ENCODE measurements at regions not wholly inside any gene's neighbourhood (a gene's known extent, or its start where the extent isn't known, plus 50 kb on each side); places are given as distances from the start of the nearest gene placed in this dataset.

DNA sequence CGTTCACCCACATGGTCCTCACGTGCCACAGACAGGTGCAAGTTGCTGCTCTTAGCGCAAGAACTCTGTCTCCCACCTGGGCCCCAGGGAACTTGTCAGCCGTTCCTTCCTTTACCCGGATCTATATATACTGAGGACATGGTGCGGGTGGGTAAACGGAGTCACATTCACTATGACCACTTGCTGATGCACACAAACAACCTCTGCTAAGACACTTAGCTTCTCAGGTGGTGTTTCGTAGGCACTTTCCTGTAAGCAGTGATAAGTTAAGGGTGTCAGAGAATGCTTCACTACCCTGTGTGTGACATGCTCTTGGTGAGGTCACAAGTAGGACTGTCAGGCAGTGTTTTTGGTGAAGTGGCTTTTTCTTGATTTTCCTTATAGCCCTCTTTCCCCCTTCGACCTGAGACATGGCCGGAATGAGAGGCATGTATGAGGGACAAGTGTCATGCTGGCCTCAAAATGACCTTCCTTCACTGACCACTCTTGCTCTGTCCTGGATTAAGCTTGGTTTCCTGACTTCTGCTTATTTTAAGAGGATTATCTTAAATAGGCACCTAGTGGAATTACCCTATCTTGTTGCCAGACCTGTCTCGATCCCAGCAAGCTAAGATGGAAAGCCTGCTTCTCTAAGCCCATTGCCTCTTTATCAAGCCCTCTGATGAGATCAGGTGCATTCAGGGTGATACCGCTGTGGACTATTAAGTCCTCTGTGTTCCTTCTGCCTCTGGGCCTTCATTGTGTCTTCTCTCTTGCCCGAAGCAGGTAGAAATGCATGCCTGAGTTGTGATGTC is 97.1 kb upstream of the CELF4 start:
- DNase-seq: no peak

DNA sequence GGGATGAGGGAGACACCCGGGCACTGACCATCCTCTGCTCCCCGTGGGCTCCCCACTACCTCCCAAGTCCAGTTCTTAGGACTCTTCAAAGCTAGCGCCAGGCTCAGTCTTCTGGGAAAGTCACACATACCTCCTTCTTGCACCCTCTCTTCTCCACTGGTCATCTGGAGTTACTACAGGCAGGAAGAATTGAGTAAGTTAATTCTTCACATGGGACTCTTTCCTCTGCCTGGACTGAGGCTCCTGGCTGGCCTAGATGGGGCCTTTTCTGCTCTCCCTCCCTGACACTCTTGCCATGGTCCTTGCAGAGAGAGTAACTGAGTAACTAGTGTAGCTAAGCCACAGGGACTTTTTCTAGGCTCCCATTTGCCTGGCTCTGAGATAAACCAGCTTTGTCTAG is 96.5 kb upstream of the CELF4 start:
- no peak for DNase-seq

DNA sequence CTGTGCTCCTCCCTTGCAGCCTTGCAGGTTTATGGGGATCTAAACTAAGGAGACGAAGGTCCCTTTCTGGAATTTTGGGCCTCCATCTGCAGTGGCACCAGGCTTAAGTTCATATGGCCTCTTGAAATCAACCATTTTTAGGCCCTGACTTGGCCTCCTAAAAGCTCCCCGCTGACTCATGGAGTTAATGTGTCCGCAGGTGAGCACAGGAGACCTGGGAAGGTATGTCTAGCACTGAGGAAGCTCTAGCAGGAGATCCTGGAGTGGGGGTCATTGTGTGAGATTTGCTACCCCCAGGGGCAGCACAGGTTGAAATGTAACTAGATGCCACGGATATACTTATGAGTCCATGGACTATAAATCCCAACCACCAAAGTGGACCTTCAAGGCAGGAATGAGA is 95.9 kb upstream of the CELF4 start:
- no peak for DNase-seq

DNA sequence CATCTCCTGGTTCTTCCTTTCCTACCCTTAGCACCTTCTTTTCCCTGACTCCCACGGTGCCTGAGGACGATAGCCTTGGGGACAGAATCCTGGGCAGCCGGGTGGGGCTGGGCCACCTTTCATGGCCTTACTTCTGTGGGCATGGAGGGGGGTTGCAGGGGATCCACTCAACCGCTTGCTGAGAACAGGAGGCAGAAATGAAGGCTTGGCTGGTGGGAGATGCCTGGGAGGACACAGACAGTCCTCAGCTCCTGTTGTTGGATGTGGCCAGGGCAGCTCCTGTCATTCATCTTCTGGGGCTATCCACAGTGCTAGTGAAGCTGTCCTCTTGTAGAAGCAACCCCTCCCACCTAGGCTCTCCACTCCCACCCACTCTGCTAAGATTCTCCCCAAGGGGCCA is 95.5 kb upstream of the CELF4 start:
- no peak for DNase-seq

DNA sequence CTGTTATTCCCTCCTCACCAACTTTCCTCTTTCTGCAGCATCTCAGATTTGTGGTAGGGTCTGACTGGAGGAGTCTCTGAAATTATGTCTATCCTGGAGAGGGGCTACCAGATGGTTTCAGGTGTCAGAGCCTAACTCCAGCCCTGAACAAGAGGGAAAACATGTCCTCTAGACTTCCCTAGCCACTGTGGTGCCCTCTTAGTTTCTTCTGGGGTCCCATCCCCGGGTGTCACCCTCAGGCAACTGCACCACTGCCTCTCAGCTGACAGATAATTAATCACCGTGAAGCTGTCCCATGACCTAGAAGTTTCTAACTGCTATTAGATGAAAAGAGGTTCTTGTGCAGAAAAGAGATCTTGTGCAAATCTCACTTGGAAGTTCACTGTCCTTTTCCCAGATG is 95.1 kb upstream of the CELF4 start:
- DNase-seq: no peak

DNA sequence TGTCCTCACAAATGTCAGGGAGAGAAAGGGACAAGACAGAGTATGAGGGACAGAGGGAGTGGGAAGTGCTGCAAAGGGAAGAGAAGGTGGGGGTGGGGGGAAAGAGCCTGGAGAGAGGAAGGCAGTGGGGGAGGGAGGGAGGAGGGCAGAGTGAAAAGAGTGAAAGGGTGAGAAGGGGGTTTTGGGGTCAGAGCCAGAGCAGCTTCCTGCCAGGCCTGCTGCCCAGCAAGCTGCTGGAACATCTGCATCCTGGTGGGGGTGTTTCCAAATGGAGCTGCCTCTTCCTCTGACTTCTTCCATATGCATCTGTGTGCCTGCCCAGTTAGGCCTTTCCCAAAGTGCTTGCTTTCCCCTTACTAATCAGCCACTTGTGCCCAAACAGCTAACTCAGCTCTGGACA is 94.3 kb upstream of the CELF4 start:
- no peak for DNase-seq

- no peak for DNase-seq
These were observed 93.3 kb upstream of the CELF4 start for GRCh38 chr18:37658894-37659293.

DNA sequence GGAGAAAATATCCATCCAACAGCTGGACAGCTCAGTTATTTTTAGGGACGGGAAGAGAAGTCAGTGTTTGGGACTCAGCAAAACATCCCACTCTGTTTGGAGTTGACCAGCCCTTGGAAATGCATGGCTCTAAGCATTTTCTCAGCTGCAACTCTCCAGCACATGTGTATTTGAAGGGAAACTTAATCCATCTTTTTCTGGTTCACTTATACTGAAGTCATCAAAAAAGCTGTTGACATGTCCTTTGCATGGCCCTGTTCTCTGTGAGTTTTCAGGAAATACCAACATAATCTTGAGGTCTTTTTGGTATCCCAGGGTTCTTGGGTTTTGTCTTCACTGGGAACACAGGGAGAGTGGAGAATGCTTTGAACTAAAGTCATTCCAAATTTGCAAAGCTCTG is 91.9 kb upstream of the CELF4 start:
- DNase-seq: no peak

DNA sequence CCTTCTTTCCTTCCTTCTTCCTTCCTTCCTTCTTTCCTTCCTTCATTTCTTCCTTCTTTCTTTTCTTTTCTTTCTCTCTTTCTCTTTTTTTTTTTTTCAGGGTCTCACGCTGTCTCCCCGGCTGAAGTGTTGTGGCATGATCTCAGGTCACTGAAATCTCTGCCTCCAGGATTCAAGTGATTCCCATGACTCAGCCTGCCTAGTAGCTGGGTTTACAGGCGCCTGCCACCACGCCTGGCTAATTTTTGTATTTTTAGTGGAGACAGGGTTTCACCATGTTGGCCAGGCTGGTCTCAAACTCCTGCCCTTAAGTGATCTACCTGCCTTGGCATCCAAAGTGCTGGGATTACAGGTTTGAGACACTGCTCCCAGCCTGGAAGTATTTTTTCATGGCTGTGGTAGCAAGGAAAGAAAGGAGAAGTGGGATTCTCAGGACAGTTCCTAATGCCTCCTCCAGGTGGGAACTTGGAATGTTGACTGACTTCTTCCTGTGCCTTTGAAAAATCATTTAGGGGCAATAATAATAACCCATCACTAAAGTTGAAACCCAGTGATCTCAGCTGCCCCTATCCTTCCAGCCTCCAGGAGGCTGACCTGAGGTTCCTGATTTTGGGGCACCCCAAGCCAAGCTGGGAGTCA is 89.3 kb upstream of the CELF4 start:
- DNase-seq: no peak

DNA sequence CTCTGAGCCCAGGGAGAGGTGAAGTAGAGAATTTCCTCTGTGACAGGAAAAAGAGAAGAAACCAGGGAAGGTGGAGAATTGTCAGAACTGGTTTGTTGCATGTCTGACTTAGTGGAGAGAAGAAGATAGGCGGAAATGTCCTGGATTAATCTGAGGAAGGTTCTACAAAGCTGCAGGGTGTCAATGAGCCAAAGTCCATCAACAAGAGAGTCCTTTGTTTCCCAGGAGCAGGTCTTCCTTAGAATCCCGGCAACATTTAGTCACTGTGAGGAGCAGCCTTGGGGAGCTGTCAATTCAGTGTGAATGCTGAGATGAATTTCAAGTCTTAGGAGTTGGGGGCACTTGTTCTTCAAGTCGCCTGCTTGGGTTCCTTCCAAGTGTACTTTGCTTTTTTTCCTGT is 88.4 kb upstream of the CELF4 start:
- no peak for DNase-seq

DNA sequence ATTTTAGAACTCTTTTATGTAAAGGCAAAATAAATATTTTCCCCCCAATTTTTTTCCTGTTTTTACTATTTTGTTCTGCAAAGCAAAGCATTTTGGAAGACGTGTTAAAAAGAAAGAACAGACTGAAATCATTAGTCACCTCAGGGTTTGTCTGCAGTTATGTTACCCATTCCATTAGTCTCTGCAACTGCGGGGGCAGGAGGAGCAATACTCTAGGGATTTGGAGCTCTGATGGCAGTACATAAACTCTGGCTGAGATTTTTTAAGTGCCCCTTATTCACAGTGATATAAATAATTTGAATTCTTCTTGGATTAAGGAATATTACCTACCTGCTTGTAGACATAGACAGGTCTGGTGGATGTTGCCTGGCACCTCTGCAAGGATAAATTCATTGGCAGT is 88.0 kb upstream of the CELF4 start:
- no peak for DNase-seq

DNA sequence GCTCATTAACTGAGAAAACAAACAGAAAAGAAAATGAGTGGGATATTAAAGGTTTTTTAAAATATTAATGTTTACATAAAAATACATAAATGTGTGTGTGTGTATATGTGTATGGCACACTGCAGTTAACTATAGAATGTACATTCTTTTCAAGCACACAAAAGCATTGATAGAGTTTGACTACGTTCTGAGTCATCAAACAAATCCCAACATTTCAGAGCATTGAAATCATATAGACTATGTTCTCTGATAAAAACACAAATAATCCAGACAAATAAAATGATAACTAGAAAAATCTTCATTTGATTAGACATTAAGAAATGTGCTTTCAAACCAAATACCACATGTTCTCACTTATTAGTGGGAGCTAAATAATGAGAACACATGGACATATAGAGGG is 84.3 kb upstream of the CELF4 start:
- no peak for DNase-seq

DNA sequence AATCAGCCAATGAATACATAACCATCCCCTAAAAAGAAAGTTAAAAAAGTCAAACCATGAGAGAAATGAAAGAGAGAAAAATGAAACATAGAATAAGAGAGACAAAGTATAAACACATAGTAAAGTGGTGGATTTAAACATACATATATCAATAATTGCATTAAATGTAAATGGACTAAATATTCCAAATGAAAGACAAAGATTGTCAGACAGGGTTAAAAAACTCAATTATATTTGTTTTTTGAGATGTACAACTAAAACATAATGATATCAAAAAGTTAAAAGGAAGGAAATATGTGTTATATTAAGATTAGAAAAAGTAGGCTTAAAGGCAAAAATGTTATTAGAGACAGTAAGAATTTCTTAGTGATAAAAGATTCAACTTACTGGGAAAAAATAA is 83.8 kb upstream of the CELF4 start:
- no peak for DNase-seq

DNA sequence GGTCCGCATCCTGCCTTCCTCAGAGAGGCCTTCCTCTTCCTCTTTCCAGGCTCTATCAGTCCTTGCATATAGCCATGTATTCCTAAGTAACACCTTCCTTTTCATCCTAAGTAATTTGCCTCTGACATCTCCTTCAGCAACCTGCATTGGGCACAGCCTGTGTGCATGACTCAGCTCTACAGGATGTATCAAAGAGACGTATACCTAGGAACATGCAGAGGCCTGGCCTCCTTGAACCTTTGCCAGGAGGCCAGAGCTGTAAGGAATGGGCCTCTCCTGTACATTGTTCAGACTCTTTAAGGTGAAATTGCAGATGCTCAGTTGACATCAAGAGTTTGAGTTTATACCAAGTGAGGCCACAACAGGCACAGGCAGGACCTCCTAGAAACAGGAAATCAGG is 76.0 kb upstream of the CELF4 start:
- no peak for DNase-seq

- no peak for DNase-seq
These were observed 74.9 kb upstream of the CELF4 start for GRCh38 chr18:37640504-37640903.

DNA sequence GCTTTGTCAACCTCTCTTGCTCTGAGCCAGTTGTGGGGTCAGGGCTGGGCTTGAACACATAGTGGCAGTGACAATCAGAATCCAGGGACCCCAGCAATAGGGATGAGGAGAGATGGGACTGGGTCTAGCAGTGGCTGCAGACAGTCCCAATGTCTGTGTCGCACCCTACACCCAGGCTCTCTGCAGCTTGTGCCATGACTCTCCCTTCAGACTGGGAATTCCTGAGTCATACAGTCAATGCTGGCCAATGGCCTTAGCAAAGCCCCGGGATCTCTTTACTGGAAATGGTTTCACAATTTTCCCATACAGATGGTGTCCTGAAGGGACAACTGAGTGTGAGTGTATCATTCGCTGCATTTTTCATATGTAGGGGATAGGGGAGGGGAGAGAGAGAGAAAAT is 74.2 kb upstream of the CELF4 start:
- DNase-seq: no peak

- no peak for DNase-seq
These were observed 71.9 kb upstream of the CELF4 start for GRCh38 chr18:37637478-37637850.

DNA sequence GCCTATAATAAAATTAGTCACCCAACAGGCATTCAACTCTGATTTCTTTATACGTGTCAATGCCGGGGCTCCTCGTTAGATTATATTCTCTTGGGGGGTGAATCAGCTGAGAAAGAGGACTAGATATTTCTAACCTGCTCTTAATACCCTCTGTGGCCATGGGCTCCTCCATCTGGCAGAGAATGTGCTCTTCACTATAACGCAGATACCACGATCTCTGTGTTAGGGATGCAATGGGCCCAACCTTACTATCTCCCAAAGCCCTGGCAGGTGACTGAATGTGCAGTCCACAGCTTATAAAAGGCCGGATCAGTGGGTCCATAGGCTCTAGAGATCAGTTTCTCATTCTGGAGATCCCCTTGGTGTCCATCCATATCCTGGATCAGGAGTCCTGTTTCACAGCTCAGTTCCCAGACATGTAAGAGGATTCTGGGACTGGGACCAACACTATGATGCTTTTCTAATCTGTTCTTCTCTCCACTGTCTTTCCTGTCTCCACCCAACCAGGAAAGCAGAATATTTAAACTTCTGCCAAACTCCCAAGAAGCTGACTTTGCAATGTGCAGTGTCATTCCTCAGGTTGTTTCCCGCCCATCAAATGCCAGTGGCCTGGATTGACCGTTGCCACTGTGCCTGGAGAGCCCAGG is 71.4 kb upstream of the CELF4 start:
- DNase-seq: no peak

DNA sequence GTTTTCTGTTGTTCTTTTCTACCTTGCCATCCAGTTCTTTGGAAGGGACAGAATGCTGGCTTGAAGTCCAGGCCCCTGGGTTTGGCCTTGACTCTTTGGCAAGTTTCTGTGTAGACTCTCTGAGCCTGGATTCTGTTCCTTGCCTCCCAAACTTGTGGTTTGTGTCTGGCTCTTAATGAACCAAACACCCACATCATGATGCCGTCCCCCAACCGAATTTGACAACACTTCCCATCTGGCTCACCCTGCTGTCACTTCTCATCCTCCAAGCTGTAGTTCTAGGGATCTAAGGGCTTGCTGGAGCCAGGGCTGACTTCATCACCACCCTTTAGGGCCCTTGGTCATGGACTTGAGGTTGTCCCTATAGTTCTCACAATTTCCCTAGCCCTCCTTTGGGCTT is 68.9 kb upstream of the CELF4 start:
- no peak for DNase-seq

DNA sequence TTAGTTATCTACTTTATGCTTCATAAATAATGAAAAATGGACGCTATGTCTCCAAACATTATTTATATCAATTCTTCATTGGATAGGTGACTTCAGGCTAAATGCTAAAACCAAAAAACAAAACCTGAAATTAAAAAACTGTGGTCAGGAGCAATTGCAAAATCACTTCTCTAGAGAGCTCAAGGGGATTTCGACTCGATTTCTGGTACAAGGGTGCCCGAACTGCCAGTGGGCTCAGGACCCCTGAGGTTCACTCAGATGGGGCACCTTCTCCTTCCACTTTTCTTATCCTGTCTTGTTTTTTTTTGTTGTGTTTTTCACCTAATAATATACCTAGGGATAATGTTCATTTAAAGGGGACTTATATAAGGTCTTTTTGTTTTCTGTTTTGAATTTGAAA is 65.8 kb upstream of the CELF4 start:
- no peak for DNase-seq

GRCh38 chr18:37630334-37630733 is 64.7 kb upstream of the CELF4 start:
- no peak for DNase-seq

DNA sequence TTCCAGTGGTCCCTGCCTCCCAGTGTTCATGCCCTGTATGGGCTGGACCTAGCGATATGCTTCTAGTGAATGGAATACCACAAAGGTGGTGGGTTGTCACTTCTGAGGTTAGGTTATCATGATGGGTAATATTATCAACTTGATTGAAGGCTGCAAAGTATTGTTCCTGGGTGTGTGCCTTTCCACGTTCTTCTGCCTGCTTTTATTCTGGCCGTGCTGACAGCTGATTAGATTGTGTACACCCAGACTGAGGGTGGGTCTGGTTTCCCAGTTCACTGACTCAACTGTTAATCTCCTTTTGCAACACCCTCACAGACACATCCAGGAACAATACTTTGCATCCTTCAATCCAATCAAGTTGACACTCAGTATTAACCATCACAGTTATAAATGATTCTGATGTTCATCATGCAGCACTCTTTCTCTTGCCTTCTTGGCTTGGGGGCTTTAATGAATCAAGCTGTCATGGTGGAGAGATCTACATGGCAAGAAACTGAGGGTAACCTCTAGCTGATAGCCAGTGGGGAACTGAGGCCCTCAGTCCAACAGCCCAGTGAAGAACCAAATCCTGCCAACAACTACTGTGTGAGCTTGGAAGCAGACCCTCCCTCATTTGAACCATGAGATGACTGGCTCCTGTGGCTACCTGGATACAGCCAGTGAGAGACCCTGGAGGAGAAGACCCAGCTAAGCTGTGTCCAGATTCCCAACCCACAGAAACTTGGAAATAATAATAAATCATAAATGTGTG is 63.0 kb upstream of the CELF4 start:
- no peak for DNase-seq

DNA sequence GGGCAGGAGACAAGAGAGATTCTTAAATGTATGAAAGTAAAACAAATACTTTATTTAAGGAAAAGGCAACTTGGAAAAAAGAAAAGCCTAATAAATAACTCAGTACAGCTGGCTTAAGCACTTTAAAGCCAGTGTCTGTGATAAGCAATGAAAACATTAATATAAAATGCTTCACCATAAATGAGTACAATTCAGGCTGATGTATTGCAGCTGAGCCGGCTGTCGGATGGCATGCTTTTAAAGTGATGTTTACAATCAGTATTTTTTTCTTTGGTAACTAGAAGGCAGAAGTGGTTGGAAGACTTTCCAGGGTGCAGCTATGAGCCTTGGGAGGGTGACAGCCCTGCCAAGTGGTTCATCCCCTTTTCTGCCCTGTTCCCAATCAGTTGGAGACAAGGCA is 58.7 kb upstream of the CELF4 start:
- no peak for DNase-seq

DNA sequence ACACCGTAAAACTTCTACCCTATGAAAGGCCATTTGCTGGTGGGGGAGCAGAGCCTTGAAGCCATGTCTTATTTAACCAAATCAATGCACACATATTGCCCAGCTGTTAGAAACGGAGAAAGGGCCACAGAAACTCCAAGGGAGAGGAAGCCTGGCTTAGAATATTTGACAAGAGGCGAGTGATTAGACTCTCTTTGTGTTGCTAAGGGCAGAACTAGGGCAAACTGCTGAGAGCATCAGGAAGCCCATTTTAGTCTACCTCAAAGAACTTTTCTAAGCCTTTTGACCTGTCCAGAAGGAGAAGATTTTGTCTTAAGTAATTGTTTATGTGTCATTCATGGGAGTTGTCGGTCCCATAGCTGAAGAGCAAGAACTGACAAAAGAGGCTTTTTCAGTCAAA is 54.4 kb upstream of the CELF4 start:
- DNase-seq: no peak
